GM23338 (cell line): ENCODE measurements at regions not wholly inside any gene's neighbourhood (a gene's known extent, or its start where the extent isn't known, plus 50 kb on each side); places are given as distances from the start of the nearest gene placed in this dataset.

Experiments used
- CTCF ChIP-seq, 2 experiments: fragments of 200-600 bp in 1 of 2; sonication (generic) in 1 of 2; conservative IDR thresholded peaks; 2 replicates each; pipeline versions ENCODE4 v1.5.1 to v1.6.1; 2016 to 2017; ENCODE audit warnings: antibody characterized with exemption in 2 of 2, low read depth in 2 of 2, mild to moderate bottlenecking in 2 of 2, moderate library complexity in 1 of 2
- POLR2AphosphoS5 ChIP-seq: IDR thresholded peaks from 2 replicates; pipeline ENCODE4 v1.6.1; 2016; ENCODE audit warnings: antibody characterized with exemption, low read depth

GRCh38 chr1:67514300-67514699 is 84.1 kb upstream of the SERBP1 start:
- TF ChIP-seq POLR2AphosphoS5 (no peak), CTCF (conservative IDR thresholded peaks at IDR 0.05; ENCODE audit: low read depth in 2 of 2) (peak in 1 of 2 experiments; percentile 11; a peak in 1 of 4 replicates)
